ENCODE measurements at regions not wholly inside any gene's neighbourhood (a gene's known extent, or its start where the extent isn't known, plus 50 kb on each side); places are given as distances from the start of the nearest gene placed in this dataset.

GRCh38 chr10:8659982-8660381 lies 605.5 kb downstream of the GATA3 start:
- TF ChIP-seq POLR2A (IDR thresholded peaks at IDR 0.05; ENCODE audit: low read depth, low read length) = no peak
- TF ChIP-seq POLR2AphosphoS5 (IDR thresholded peaks at IDR 0.05; ENCODE audit: low read depth, low read length) = no peak
- no peak for TF ChIP-seq TAF1 (IDR thresholded peaks at IDR 0.05; ENCODE audit: borderline replicate concordance, low read depth, low read length)
